ENCODE measurements at regions not wholly inside any gene's neighbourhood (a gene's known extent, or its start where the extent isn't known, plus 50 kb on each side); places are given as distances from the start of the nearest gene placed in this dataset.

- TF ChIP-seq CTCF (IDR thresholded peaks at IDR 0.05) (no peak), POLR2A (IDR thresholded peaks at IDR 0.05) (no peak)
Observed at GRCh38 chr17:72351884-72352346, 231.1 kb downstream of the SOX9 start.

Data from thyroid gland (tissue), 4 donors.